Loucy (cell line): ENCODE measurements at regions not wholly inside any gene's neighbourhood (a gene's known extent, or its start where the extent isn't known, plus 50 kb on each side); places are given as distances from the start of the nearest gene placed in this dataset.

Source experiments
- H2AFZ ChIP-seq: fragments of 200-600 bp; sonication (generic); 2 replicates; pipeline ENCODE4 v1.6.0; 2016; ENCODE audit warnings: antibody characterized with exemption, mild to moderate bottlenecking, low read length, moderate library complexity
- H3F3A ChIP-seq: fragments of 200-600 bp; 2 replicates; pipeline ENCODE4 v1.6.0; 2016; ENCODE audit warnings: antibody characterized with exemption, low read depth, mild to moderate bottlenecking
- H3K27me3 ChIP-seq: fragments of 200-600 bp; sonication (generic); 2 replicates; pipeline ENCODE4 v1.6.1; 2014; ENCODE audit warnings: low read length, mild to moderate bottlenecking; ENCODE audit not compliant: insufficient read depth, poor library complexity, severe bottlenecking
- H3K36me3 ChIP-seq: fragments of 200-600 bp; sonication (generic); 2 replicates; pipeline ENCODE4 v1.6.1; 2016; ENCODE audit warnings: low read length; ENCODE audit not compliant: insufficient read depth
- H3K4me1 ChIP-seq: fragments of 200-600 bp; sonication (generic); 2 replicates; pipeline ENCODE4 v1.5.1; 2014; ENCODE audit warnings: low read length, mild to moderate bottlenecking; ENCODE audit not compliant: insufficient read depth, poor library complexity, severe bottlenecking
- H3K4me2 ChIP-seq: fragments of 200-600 bp; sonication (generic); 2 replicates; pipeline ENCODE4 v1.6.0; 2014; ENCODE audit warnings: antibody characterized with exemption, low read length, low read depth, mild to moderate bottlenecking; ENCODE audit not compliant: poor library complexity, severe bottlenecking
- H3K4me3 ChIP-seq: fragments of 200-600 bp; sonication (generic); 2 replicates; pipeline ENCODE4 v1.5.1; 2014; ENCODE audit warnings: low read length, mild to moderate bottlenecking, mixed read lengths; ENCODE audit not compliant: poor library complexity, severe bottlenecking
- H3K79me2 ChIP-seq: fragments of 200-600 bp; sonication (generic); 2 replicates; pipeline ENCODE4 v1.6.1; 2014; ENCODE audit warnings: low read length; ENCODE audit not compliant: insufficient read depth
- H3K9ac ChIP-seq: fragments of 200-600 bp; sonication (generic); 2 replicates; pipeline ENCODE4 v1.6.0; 2014; ENCODE audit warnings: mild to moderate bottlenecking, low read depth, low read length, moderate library complexity; ENCODE audit not compliant: poor library complexity, severe bottlenecking
- H3K9me2 ChIP-seq: fragments of 200-600 bp; sonication (generic); replicated peaks from 2 replicates; pipeline ENCODE4 v1.6.1; 2016; ENCODE audit warnings: low read depth, low read length, mixed read lengths
- H3K9me3 ChIP-seq: fragments of 200-600 bp; sonication (generic); 2 replicates; pipeline ENCODE4 v1.6.1; 2014; ENCODE audit warnings: mild to moderate bottlenecking, antibody characterized with exemption, low read length, low read depth; ENCODE audit not compliant: insufficient read depth
- H4K20me1 ChIP-seq: fragments of 200-600 bp; sonication (generic); 2 replicates; pipeline ENCODE4 v1.6.0; 2014; ENCODE audit warnings: antibody characterized with exemption, low read length, mild to moderate bottlenecking; ENCODE audit not compliant: insufficient read depth, poor library complexity, severe bottlenecking
- CTCF ChIP-seq: fragments of 200-600 bp; sonication (generic); conservative IDR thresholded peaks from 2 replicates; pipeline ENCODE4 v1.5.1; 2014; ENCODE audit warnings: mild to moderate bottlenecking, antibody characterized with exemption, low read length
- EZH2phosphoT487 ChIP-seq: fragments of 200-600 bp; IDR thresholded peaks from 2 replicates; pipeline ENCODE4 v1.6.1; 2018; ENCODE audit warnings: antibody characterized with exemption, mild to moderate bottlenecking, moderate library complexity, borderline replicate concordance

DNA sequence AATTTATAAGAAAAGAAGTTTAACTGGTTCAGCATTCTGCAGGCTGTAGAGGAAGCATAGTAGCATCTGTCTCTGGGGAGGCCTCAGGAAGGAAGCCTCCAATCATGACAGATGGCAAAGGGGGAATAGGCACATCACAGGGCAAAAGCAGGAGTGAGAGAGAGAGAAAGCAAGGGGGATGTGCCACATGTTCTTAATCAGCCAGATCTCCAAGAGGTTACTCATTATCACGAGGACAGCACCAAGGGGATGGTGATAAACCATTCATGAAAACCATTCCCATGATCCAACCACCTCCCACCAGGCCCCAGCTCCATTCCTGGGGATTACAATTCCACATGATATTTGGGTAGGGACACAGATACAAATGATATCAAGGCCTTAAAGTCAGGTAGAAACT lies 217.5 kb upstream of the TCF21 start:
- Histone ChIP-seq H3K9me2 (no peaks in the 10 kb centered on the region), H3K79me2 (no peaks in the 10 kb centered on the region), H3K4me3 (no peak overlapping the region), H3K4me1 (no peaks in the 10 kb centered on the region), H3K9me3 (no peaks in the 10 kb centered on the region), H3K9ac (no peak overlapping the region), H3F3A (no peaks in the 10 kb centered on the region), H3K36me3 (no peaks in the 10 kb centered on the region), H2AFZ (no peak overlapping the region), H3K4me2 (no peak overlapping the region), H4K20me1 (no peaks in the 10 kb centered on the region), H3K27me3 (no peaks in the 10 kb centered on the region)
- TF ChIP-seq EZH2phosphoT487 = no peak
- TF ChIP-seq CTCF = no peak

DNA sequence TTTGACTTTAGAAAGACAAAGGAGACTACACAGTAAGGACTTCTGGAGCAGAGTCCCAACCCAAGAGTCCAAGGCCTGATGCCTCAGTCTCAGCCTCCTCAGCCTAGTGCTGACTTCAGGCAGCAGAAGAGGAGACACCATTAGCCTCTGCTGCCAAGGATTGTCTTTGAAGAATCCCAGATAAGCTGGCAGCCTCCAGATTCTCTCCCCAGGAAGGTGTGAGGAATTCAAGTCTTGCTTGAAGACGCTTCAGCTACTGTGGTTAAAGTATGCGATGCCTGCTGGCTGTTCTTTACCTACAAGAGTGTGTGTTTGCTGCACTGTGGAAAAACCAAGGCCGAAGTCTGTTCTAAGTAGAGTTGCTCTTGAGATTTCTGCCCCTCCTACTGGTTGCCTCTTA lies 215.9 kb upstream of the TCF21 start:
- Histone ChIP-seq H3K9me3 (no peaks in the 10 kb centered on the region), H3K4me1 (no peaks in the 10 kb centered on the region), H3K36me3 (no peaks in the 10 kb centered on the region), H4K20me1 (no peaks in the 10 kb centered on the region), H3K4me2 (no peak overlapping the region), H2AFZ (no peak overlapping the region), H3K4me3 (no peak overlapping the region), H3K27me3 (no peaks in the 10 kb centered on the region), H3K9me2 (no peaks in the 10 kb centered on the region), H3K9ac (no peak overlapping the region), H3K79me2 (no peaks in the 10 kb centered on the region), H3F3A (no peaks in the 10 kb centered on the region)
- no peak for TF ChIP-seq CTCF
- no peak for TF ChIP-seq EZH2phosphoT487

DNA sequence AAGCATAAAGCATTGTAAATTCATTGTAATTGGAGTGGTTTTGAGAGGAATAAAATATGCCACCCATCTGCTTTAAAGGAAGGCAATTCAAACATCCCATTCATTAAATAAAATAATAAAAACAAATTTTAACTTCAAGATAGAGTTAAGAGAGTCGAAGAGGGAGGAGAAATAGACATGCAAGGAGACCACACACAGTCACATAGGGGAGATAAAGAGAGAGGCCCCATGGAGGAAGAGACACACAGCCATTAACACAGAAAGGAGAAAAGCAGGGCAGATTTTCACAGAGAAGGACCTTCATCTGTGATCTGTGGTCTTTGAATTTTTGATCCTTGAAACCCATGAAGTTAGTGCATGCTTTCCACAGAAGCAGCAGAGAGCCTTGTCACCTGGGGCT lies 214.3 kb upstream of the TCF21 start:
- H2AFZ ChIP-seq = no peak overlapping the region
- H3K9me3 ChIP-seq = no peaks in the 10 kb centered on the region
- H4K20me1 ChIP-seq = no peaks in the 10 kb centered on the region
- no peaks in the 10 kb centered on the region for H3K79me2 ChIP-seq
- no peak overlapping the region for H3K4me2 ChIP-seq
- H3K9me2 ChIP-seq = no peaks in the 10 kb centered on the region
- no peaks in the 10 kb centered on the region for H3K4me1 ChIP-seq
- H3K27me3 ChIP-seq = no peaks in the 10 kb centered on the region
- no peak overlapping the region for H3K4me3 ChIP-seq
- TF ChIP-seq CTCF (no peak), EZH2phosphoT487 (no peak)
- H3K36me3 ChIP-seq = no peaks in the 10 kb centered on the region
- H3K9ac ChIP-seq = no peak overlapping the region
- H3F3A ChIP-seq = no peaks in the 10 kb centered on the region
